Tibial nerve (tissue), 4 donors: ENCODE measurements at regions not wholly inside any gene's neighbourhood (a gene's known extent, or its start where the extent isn't known, plus 50 kb on each side); places are given as distances from the start of the nearest gene placed in this dataset.

Experiments used
- DNase-seq, 2 donors: peaks; one replicate each; pipeline ENCODE4 v3.0.0-alpha.2; 2019; ENCODE audit warnings: low spot score in 2 of 2
- H3K27ac ChIP-seq, 4 donors: fragments of 200-600 bp; sonication (generic) in 3 of 4; one replicate each; pipeline ENCODE4 v1.5.1; 2017 to 2019; ENCODE audit warnings: mild to moderate bottlenecking in 1 of 4
- H3K27me3 ChIP-seq, 2 donors: fragments of 200-600 bp; sonication (generic) in 1 of 2; one replicate each; pipeline versions ENCODE4 v1.5.1 to v1.6.0; 2017 to 2019
- H3K36me3 ChIP-seq, 3 donors: fragments of 200-600 bp; sonication (generic); one replicate each; pipeline ENCODE4 v1.5.1; 2018 to 2019
- H3K4me1 ChIP-seq, 4 donors: fragments of 200-600 bp; sonication (generic) in 3 of 4; one replicate each; pipeline ENCODE4 v1.5.1; 2017 to 2019
- H3K4me3 ChIP-seq, 4 donors: fragments of 200-600 bp; sonication (generic) in 3 of 4; one replicate each; pipeline ENCODE4 v1.5.1; 2017 to 2019; ENCODE audit warnings: mild to moderate bottlenecking in 1 of 4, moderate library complexity in 1 of 4
- H3K9me3 ChIP-seq, 4 donors: fragments of 200-600 bp; sonication (generic) in 3 of 4; one replicate each; pipeline ENCODE4 v1.5.1; 2017 to 2019
- CTCF ChIP-seq, 5 experiments: fragments of 200-600 bp in 3 of 5; fragments of 450-650 bp in 2 of 5; sonication (generic) in 3 of 5; IDR thresholded peaks; one replicate each; pipeline ENCODE4 v1.5.1; 2016 to 2019; ENCODE audit warnings: antibody characterized with exemption in 5 of 5, mild to moderate bottlenecking in 3 of 5, moderate library complexity in 2 of 5
- EP300 ChIP-seq, 2 donors: sonication (generic); formaldehyde crosslinking; IDR thresholded peaks; one replicate each; pipeline ENCODE4 v1.6.1; 2017; ENCODE audit warnings: antibody characterized with exemption in 2 of 2, mild to moderate bottlenecking in 1 of 2
- POLR2A ChIP-seq, 2 donors: fragments of 450-650 bp; IDR thresholded peaks; one replicate each; pipeline ENCODE4 v1.6.1; 2017; ENCODE audit warnings: antibody characterized with exemption in 2 of 2, mild to moderate bottlenecking in 2 of 2, moderate library complexity in 2 of 2
- WGBS, 2 donors: methylation state at CpG; one replicate each; pipeline ENCODE4 v1.1.5; 2018; 5-methylcytosine and 5-hydroxymethylcytosine counted together

GRCh38 chr6:4350567-4351519, 215.5 kb upstream of the ECI2 start:
- 52 to 59% methylated on average over 9 of the region's 9 CpGs for WGBS, 2 donors

GRCh38 chr6:4349931-4350330, 214.6 kb upstream of the ECI2 start:
- no peak overlapping the region for H3K4me3 ChIP-seq
- TF ChIP-seq POLR2A (IDR thresholded peaks at IDR 0.05) (no peak), EP300 (IDR thresholded peaks at IDR 0.05) (no peak), CTCF (IDR thresholded peaks at IDR 0.05) (no peak)
- WGBS, 2 donors, result 92 to 97% methylated on average over 6 of the region's 6 CpGs
- H3K36me3 ChIP-seq, result no peaks in the 10 kb centered on the region
- H3K27me3 ChIP-seq, result no peaks in the 10 kb centered on the region
- H3K9me3 ChIP-seq, result no peaks in the 10 kb centered on the region
- DNase-seq, result no peak
- peaks cover 0 to 32% (median 9%) of the 10 kb centered on the region in 4 donors for H3K4me1 ChIP-seq
- no peak overlapping the region for H3K27ac ChIP-seq

More at GRCh38 chr6:4350567-4351519, 215.5 kb upstream of the ECI2 start:
- no peaks in the 10 kb centered on the region for H3K27me3 ChIP-seq
- no peaks in the 10 kb centered on the region for H3K9me3 ChIP-seq
- peaks cover 0 to 32% (median 9%) of the 10 kb centered on the region in 4 donors for H3K4me1 ChIP-seq
- no peaks in the 10 kb centered on the region for H3K36me3 ChIP-seq
- H3K4me3 ChIP-seq, result no peak overlapping the region
- peak overlapping the region in 3 of 4 donors; percentile 33 to 83 (median 83) for H3K27ac ChIP-seq
- no peak for DNase-seq
- TF ChIP-seq POLR2A (IDR thresholded peaks at IDR 0.05) (no peak), EP300 (IDR thresholded peaks at IDR 0.05) (peak in 1 of 2 donors; percentile 15), CTCF (IDR thresholded peaks at IDR 0.05) (no peak)

GRCh38 chr6:4349323-4349722, 213.9 kb upstream of the ECI2 start:
- WGBS, 2 donors, result 87 to 88% methylated on average over 11 of the region's 11 CpGs
- H3K4me3 ChIP-seq, result no peak overlapping the region
- no peaks in the 10 kb centered on the region for H3K27me3 ChIP-seq
- no peaks in the 10 kb centered on the region for H3K36me3 ChIP-seq
- no peak for DNase-seq
- peak overlapping the region in 2 of 4 donors; percentile 33 to 68 for H3K27ac ChIP-seq
- peaks cover 0 to 32% (median 9%) of the 10 kb centered on the region in 4 donors for H3K4me1 ChIP-seq
- no peak for TF ChIP-seq POLR2A (IDR thresholded peaks at IDR 0.05)
- TF ChIP-seq CTCF (IDR thresholded peaks at IDR 0.05), result no peak
- TF ChIP-seq EP300 (IDR thresholded peaks at IDR 0.05), result no peak
- H3K9me3 ChIP-seq, result no peaks in the 10 kb centered on the region

- Histone ChIP-seq H3K27me3 (no peaks in the 10 kb centered on the region), H3K4me3 (no peak overlapping the region), H3K36me3 (no peaks in the 10 kb centered on the region), H3K4me1 (peaks cover 0 to 32% (median 9%) of the 10 kb centered on the region in 4 donors), H3K9me3 (no peaks in the 10 kb centered on the region), H3K27ac (peak overlapping the region in 2 of 4 donors; percentile 33 to 68)
- no peak for TF ChIP-seq EP300 (IDR thresholded peaks at IDR 0.05)
- TF ChIP-seq POLR2A (IDR thresholded peaks at IDR 0.05), result no peak
- no peak for TF ChIP-seq CTCF (IDR thresholded peaks at IDR 0.05)
- no peak for DNase-seq
- 53 to 56% methylated on average over 14 of the region's 14 CpGs for WGBS, 2 donors
These were observed 213.2 kb upstream of the ECI2 start for GRCh38 chr6:4348462-4349112.

GRCh38 chr6:4347877-4348276, 212.5 kb upstream of the ECI2 start:
- H3K4me1 ChIP-seq, result peaks cover 0 to 32% (median 9%) of the 10 kb centered on the region in 4 donors
- peak overlapping the region in 2 of 4 donors; percentile 33 to 68 for H3K27ac ChIP-seq
- no peaks in the 10 kb centered on the region for H3K9me3 ChIP-seq
- no peaks in the 10 kb centered on the region for H3K36me3 ChIP-seq
- TF ChIP-seq CTCF (IDR thresholded peaks at IDR 0.05) (no peak), EP300 (IDR thresholded peaks at IDR 0.05) (no peak), POLR2A (IDR thresholded peaks at IDR 0.05) (no peak)
- no peak for DNase-seq
- H3K27me3 ChIP-seq, result no peaks in the 10 kb centered on the region
- 95% methylated on average over 9 of the region's 9 CpGs for WGBS, 2 donors
- no peak overlapping the region for H3K4me3 ChIP-seq
